Activated gamma-delta T cell treated with anti-CD3 and anti-CD28 coated beads, Interleukin-2, amount 50 U/mL, for 16 hours (primary cell): ENCODE measurements at regions not wholly inside any gene's neighbourhood (a gene's known extent, or its start where the extent isn't known, plus 50 kb on each side); places are given as distances from the start of the nearest gene placed in this dataset.

Experiments
- DNase-seq: peaks from one replicate; pipeline ENCODE4 v3.0.0-alpha.2; 2020; ENCODE audit warnings: low read depth

DNA sequence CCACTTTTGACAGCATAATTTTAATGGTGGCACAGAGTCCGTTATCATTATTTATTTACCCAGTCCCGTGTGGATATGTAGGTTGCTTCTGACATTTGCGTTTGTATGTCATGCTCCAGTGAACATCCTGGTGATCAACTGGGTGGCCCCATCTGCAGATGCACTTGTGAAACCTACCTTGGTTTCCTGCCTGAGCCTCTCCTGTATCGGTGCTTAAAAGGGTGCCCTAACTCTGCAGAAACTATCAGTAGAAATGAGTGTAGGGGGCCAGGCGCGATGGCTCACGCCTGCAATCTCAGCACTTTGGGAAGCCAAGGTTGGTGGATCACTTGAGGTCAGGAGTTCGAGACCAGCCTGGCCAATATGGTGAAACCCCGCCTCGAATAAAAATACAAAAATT, 92.1 kb upstream of the IER5L start:
- DNase-seq: no peak

DNA sequence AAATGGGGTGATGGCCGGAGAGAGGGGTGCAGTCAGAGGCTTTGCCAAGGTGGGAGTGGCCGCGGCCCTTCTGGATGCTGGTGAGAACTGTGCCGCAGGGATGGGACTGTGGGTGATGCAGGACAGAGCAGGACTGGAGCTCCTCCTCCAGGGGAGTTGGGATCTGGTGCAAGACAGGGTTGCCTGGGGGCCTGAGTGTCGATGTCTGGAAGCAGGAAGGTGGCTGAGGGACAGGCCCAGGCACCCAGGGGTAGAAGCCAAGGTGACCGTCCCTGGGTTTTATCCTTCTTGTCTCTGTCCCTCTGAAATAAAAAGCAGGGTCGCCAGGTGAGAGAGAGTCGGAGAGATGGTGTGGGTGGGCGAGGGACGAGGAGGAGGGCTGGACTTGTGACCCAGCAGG, 89.1 kb upstream of the IER5L start:
- no peak for DNase-seq

- DNase-seq: no peak
Measured at GRCh38 chr9:129266536-129266935, 88.5 kb upstream of the IER5L start.

GRCh38 chr9:129264388-129264787, 86.3 kb upstream of the IER5L start:
- DNase-seq: no peak

- no peak for DNase-seq
Measured at GRCh38 chr9:129263836-129264235, 85.8 kb upstream of the IER5L start.

GRCh38 chr9:129262261-129262660, 84.2 kb upstream of the IER5L start:
- DNase-seq: no peak

GRCh38 chr9:129259375-129259774, 81.3 kb upstream of the IER5L start:
- DNase-seq: no peak

DNA sequence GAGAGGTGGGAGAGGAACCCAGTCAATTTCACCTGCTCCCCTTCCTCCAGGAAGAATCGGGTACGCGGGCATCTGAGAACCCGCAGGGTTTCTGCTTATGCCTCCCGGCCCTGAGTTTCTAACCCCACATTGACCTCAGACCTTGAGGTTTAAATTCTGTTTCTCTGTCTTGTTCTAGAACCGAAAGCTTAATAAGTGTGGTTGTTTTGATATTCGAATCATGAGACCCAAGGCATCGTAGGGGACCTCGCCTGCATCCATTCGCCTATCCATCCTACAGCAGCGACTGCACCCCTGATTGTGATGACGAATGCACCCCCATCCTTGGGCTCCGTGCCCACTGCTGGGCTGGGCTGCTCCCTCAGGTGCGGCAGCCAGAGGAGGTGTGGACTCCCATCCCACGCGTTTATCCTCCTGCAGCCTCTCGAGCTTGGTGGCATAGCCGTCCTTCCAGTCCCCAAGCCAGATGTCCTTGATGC, 80.8 kb upstream of the IER5L start:
- no peak for DNase-seq

DNA sequence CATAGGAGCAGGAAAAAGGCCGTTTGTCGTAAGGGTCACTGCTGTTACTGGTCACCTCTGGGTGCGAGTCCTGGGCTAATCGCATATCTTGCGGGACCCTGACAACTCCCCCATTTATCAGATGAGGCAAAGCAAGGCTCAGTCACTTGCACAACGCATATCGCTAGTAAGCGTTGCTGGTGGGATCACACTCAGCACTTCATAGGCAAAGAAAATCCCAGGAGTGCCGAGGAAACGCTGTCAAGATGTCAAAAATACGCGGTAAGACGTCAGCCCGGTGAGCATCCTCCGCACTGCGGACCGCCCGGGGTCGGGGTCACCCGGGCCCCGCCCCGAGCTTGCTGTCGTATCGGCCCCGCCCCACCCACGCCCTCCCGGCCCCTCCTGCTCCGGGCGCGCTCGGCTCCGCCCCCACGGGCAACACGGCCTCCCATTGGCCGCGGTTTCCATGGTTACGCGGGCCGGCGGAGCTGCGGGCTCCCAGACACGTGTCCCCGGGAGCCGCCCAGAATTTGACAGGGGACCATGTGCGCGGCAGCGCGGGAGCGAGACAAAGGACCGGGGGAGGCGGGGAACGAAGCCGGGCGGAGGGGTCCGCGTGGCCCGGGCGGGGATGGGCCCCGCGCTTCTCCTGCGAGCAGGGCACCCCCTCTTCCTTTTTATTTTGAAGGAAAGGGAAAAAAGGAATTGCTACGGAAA, 80.2 kb upstream of the IER5L start:
- peak; percentile 75 for DNase-seq

DNA sequence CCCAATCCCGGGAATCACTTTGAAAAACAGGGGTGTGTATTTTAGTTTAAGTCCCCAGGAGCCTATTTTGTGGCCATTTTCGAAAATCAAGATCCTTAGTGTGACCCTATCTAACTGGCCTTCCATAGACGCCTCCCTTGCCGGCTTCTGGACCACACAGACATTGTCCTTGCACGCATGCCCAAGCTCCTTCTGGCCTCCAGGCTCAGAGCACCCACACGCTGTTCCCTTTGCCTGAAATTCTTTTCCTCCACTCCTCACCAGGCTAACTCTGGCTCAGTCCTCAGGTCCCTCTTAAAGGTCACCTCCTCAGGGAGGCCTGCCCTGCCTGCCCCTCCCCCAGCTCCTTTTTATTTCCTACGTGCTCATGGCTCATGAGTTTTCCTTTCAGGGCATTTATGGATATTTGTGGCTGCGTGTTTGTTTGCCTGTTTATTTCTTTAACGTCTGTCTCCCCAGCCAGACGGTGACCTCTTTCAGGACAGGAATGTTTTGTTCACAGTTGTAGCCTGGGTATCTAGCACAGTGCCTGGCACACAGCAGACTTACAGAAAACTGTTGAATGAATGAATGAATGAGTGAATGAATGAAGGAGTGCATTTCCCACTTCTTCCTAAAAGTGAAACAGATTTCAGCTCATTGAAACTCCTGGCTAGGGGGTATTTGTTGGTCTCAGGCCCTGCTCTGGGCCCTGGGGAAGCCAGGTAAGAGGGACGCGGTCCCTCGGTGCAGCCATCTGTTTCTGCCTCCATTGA, 79.1 kb upstream of the IER5L start:
- DNase-seq: no peak

DNA sequence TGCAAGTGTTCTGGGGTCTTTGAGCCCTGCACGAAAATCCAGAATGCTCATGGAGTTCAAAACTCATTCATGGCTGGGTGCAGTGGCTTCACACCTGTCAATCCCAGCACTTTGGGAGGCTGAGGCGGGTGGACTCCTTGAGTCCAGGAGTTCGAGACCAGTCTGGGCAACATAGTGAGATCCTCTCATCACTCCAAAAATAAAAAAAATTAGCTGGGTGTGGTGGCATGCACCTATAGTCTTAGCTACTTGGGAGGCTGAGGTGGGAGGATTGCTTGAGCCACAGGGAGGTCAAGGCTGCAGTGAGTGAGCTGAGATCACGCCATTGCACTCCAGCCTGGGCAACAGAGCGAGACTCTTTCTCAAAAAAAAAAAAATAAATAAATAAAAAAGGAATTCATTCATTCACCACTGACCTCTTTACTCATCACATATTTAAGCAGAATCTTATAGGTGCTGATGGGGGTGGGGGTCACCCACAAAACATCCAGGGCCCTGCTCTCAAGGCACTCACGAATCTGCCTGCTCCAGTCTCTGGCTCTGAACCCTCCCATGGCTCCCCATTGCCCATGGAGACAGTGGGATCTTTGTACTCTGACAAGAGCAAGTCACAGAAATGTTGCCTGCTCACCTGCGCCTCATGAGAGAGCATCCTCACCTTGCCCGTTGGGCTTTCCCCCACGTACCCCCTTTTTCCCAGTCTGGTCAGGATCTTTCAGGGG, 76.7 kb upstream of the IER5L start:
- no peak for DNase-seq

GRCh38 chr9:129253803-129254381, 75.8 kb upstream of the IER5L start:
- DNase-seq: no peak

DNA sequence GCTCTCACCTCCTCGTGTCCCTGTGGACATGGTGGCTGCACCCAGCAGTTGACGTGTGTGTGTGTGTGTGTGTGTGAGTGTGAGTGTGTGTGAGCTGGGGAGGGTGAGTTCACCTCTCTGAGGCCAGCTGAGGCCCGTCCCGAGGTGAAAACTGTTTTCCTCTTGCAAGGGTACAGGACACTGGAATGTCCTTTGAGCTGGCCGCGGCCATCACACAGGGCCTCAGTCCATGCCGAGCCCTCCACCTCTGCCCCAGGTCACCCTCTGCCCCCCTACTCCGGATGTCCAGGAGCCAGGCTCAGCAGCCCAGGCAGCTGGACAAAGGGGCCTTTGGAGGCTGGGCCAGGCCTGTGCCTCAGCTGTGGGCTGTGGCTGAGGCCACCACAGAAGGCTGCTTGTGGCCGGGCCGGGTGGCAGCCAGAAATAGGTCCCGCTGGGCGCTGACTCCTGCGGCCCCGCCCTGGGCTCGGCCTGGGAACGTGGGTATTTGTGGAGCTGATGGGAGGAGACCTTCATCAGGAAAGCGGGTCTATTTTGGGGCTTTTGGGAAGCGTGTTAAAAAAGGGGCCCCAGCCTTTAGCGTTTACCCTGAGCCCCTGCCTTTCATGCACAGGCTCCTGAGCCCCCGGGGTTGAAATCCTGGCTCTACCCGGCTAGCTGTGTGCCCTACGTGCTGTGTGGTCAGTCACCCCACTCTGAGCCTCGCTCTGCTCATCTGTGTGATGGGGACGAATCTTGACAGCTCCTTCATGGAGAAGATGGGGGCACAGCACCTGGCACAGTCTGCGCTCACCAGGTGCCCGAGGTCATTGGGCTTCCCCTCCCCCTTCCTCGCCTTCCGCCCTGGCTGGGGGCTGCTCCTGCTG, 75.1 kb upstream of the IER5L start:
- DNase-seq: no peak

GRCh38 chr9:129250786-129251185, 72.7 kb upstream of the IER5L start:
- no peak for DNase-seq

DNA sequence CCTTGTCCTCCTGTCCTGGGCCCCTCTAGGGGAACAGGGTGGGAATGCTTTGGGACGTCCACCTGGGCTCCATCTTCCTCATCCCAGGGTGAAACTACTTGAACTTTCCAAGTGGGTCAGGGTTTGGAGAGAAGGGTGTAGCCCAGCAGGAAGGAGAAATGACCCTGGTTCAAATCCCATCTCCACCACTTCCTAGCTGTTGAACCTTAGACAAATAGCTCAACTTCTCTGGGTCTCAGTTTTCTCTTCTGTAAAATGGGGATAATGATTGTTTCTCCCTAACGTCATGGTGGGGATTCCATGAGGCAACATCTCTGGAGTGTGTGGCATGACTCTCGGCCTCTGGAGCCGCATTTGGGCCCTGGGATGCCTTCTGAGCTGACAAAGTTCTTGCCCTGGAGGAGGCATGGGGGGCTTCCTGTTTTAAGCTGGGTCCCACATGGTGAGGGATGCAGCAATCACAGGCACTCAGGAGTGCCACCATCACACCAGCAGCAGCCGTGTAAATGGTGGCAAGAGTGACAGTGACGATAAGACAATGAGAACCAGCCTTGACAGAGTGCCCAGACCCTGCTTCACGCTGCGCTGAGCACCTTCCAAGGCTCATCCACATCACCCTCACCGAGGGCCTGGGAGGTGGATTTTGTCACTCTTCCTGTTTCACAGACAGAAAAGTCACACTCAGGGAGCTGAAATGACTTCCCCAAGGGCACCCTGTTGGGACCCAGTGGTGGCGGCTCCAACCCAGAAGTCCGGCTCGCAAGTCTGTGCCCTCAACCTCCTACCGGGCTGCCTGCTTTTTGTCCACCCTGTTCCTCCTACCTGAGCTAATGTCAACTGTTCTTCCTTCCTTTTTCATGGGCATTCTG, 69.5 kb upstream of the IER5L start:
- DNase-seq: no peak

GRCh38 chr9:129245276-129245675, 67.2 kb upstream of the IER5L start:
- no peak for DNase-seq

DNA sequence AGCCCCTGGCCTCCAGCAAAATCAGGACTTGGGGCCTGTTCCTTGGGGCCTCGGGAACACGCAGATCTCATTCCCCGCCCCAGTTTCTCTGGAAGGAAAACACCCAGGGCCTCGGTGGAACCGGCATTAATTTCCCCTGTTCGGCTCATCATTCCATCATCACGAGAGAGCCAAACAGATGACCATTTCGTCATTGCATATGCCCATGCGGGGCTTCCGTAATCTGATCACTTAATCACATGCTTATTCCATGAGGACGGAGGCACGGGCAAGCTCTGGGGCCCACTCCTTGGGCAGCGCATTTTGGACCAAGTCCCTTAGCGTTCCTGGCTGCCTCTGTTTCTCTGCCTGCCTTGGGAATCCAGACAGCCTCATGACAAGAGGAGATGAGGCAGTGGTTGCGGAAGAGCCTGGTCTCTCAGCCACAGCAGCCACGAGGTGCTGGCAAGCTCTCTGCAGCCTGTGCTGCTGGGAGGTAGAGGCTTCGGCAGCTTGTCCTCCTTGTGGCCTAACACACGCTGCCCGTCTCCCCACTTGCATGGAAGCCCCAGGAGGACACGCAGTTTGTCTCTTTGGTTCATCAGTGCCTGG, 65.0 kb upstream of the IER5L start:
- no peak for DNase-seq

DNA sequence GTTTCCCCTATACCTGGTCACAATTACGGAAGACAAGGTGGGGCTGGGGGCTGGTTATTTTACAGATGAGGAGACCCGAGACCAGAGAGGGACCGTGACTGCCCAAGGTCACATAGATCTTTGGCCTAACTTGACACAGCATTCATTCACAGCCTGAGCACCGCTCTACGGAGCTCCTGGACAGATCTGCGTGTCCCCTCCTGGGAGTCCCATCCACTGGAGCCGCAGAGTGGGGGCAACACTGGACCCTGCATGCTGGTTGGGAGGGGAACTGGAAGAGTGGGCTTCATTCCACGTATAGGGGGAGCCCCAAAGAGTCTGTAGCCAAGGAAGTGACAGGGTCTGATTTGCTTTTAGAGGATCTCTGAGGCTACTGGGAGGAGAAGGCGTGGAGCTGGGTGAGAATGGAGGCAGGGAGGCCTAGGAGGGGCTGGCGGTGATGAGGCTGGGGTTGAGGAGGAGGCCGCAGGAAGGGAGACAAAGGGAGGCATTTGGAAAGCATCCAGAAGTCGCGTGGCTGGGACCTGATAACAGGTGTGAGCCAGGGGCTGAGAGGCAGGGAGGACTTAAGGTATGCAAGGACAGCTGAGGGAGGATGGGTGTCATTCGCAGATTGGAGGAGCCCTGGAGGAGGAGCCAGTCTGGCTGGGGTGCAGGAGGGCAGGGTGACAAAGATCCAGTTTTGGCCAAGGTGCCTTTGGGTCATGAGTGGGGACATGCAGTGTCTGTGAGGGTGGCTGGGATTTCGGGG, 64.3 kb upstream of the IER5L start:
- DNase-seq: no peak

GRCh38 chr9:129241725-129242124, 63.7 kb upstream of the IER5L start:
- DNase-seq: no peak
